HUES48 (cell line): ENCODE measurements at regions not wholly inside any gene's neighbourhood (a gene's known extent, or its start where the extent isn't known, plus 50 kb on each side); places are given as distances from the start of the nearest gene placed in this dataset.

Experiments
- H3K27ac ChIP-seq: one replicate; pipeline ENCODE4 v1.7.0; 2013; ENCODE audit warnings: low read depth, low read length, inconsistent platforms
- H3K27me3 ChIP-seq: 2 replicates; pipeline ENCODE4 v1.6.1; 2013; ENCODE audit warnings: mild to moderate bottlenecking, low read length; ENCODE audit not compliant: control insufficient read depth, insufficient read depth
- H3K36me3 ChIP-seq: 2 replicates; pipeline ENCODE4 v1.6.1; 2013; ENCODE audit warnings: low read length; ENCODE audit not compliant: control insufficient read depth, insufficient read depth
- H3K4me1 ChIP-seq: 2 replicates; pipeline ENCODE4 v1.6.1; 2013; ENCODE audit warnings: mild to moderate bottlenecking, low read length; ENCODE audit not compliant: control insufficient read depth, insufficient read depth
- H3K4me3 ChIP-seq: 2 replicates; pipeline ENCODE4 v1.5.1; 2013; ENCODE audit warnings: mild to moderate bottlenecking, low read depth, low read length
- H3K9ac ChIP-seq: 2 replicates; pipeline ENCODE4 v1.6.1; 2013; ENCODE audit warnings: mild to moderate bottlenecking, low read depth, low read length, moderate library complexity
- H3K9me3 ChIP-seq: 2 replicates; pipeline ENCODE4 v1.6.1; 2013; ENCODE audit warnings: low read length; ENCODE audit not compliant: control insufficient read depth, insufficient read depth

DNA sequence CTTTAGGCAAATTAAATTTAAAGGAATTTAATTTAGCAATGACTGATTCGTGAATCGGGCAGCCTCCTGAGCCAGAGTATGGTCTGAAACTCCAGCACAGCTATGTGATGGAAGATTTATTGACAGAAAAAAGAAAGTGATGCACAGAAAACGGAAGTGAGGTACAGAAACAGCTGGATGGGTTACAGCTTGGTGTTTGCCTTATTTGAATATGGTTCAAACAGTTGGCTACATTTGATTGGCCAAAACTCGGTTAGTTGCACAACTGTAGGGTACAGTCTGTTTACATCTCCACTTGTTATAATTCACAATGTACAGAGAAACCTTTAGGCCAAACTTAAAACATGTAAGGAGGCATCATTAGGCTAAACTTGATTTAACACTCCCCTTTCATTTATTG lies 1716.1 kb upstream of the C9orf72 start:
- Histone ChIP-seq H3K9me3 (peaks cover 4% of the 10 kb centered on the region; the same call in 1 of the 2 replicates), H3K36me3 (no peaks in the 10 kb centered on the region), H3K9ac (no peak overlapping the region), H3K4me3 (no peak overlapping the region), H3K27ac (no peak overlapping the region), H3K4me1 (no peaks in the 10 kb centered on the region), H3K27me3 (no peaks in the 10 kb centered on the region)

DNA sequence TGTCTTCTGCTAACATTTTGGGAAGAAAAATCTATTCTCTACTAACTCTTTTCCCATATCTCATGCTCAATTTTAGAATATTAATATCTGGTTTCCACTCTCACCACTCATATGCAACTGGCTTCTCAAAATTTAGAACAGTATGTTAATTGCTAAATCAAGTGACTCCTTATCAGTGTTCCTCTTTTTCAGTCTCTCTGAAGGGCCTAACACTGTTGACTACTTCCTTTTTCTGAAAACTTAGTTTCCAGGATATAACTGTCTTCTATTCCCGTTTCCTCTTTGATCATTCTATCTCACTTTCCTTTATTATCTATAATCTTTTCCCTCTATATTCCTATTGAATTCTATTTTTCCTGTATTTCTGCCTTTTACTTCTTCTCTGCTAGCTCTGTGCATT lies 1717.2 kb upstream of the C9orf72 start:
- H3K27ac ChIP-seq: no peak overlapping the region
- H3K4me1 ChIP-seq: no peaks in the 10 kb centered on the region
- peaks cover 4% of the 10 kb centered on the region; the same call in 1 of the 2 replicates for H3K9me3 ChIP-seq
- H3K4me3 ChIP-seq: no peak overlapping the region
- no peak overlapping the region for H3K9ac ChIP-seq
- H3K27me3 ChIP-seq: no peaks in the 10 kb centered on the region
- H3K36me3 ChIP-seq: no peaks in the 10 kb centered on the region

DNA sequence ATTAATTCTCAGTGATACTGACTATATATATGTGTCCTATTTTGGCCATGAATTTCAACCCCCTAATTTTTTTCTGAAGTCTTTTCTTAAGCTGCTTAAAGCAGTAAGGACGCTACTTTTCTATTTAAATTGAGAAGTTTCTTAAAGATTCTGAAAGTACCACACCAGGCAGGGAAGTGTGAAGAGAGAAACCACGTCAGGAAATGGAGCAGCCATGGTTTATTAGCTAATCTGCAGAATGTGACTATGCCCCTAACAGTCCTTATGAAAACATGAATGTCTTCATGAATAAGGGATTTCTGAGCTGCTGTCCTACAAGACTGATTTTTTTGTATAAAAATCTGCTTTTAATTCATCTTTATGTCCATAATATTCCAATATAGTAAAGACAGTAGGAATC lies 1724.3 kb upstream of the C9orf72 start:
- Histone ChIP-seq H3K4me3 (no peak overlapping the region), H3K9ac (no peak overlapping the region), H3K27ac (no peak overlapping the region), H3K9me3 (peaks cover 4% of the 10 kb centered on the region; the same call in 1 of the 2 replicates), H3K4me1 (no peaks in the 10 kb centered on the region), H3K27me3 (no peaks in the 10 kb centered on the region), H3K36me3 (no peaks in the 10 kb centered on the region)

DNA sequence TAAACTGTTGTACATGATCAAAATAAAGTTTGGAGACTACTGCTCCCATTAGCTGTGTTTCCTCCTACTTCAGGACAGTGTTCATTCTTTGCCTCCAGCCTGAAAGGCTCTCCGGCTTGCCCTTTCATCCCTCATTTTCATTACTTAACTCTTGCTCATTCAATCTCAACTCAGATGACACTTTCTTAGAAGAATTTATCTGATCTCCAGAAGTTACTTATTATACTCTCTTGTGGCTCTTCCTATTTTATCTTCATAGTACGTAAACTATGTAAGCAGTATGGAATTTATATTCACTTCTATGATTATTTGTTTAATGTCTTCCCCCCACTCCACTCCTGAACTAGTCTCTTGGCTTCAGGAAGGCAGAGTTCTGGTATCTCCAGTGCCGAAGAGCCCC lies 1737.9 kb upstream of the C9orf72 start:
- Histone ChIP-seq H3K27me3 (no peaks in the 10 kb centered on the region), H3K4me3 (no peak overlapping the region), H3K36me3 (no peaks in the 10 kb centered on the region), H3K4me1 (no peaks in the 10 kb centered on the region), H3K27ac (no peak overlapping the region), H3K9ac (no peak overlapping the region), H3K9me3 (no peaks in the 10 kb centered on the region)

DNA sequence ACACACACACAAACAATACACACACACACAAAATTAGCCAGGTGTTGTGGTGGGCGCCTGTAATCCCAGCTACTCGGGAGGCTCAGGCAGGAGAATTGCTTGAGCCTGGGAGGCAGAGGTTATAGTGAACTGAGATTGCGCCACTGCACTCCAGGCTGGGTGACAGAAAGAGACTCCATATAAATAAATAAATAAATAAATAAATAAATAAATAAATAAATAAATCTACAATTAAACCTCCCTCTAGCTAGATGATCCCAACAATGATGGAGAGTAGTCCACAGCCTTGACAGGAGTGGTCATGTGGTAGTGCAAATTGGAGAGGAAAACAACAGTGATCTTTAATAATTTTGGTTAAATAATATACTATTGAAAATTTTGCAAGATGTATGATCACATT lies 1739.0 kb upstream of the C9orf72 start:
- H3K9me3 ChIP-seq: no peaks in the 10 kb centered on the region
- H3K4me3 ChIP-seq: no peak overlapping the region
- H3K9ac ChIP-seq: no peak overlapping the region
- H3K27me3 ChIP-seq: no peaks in the 10 kb centered on the region
- no peak overlapping the region for H3K27ac ChIP-seq
- H3K4me1 ChIP-seq: no peaks in the 10 kb centered on the region
- H3K36me3 ChIP-seq: no peaks in the 10 kb centered on the region

DNA sequence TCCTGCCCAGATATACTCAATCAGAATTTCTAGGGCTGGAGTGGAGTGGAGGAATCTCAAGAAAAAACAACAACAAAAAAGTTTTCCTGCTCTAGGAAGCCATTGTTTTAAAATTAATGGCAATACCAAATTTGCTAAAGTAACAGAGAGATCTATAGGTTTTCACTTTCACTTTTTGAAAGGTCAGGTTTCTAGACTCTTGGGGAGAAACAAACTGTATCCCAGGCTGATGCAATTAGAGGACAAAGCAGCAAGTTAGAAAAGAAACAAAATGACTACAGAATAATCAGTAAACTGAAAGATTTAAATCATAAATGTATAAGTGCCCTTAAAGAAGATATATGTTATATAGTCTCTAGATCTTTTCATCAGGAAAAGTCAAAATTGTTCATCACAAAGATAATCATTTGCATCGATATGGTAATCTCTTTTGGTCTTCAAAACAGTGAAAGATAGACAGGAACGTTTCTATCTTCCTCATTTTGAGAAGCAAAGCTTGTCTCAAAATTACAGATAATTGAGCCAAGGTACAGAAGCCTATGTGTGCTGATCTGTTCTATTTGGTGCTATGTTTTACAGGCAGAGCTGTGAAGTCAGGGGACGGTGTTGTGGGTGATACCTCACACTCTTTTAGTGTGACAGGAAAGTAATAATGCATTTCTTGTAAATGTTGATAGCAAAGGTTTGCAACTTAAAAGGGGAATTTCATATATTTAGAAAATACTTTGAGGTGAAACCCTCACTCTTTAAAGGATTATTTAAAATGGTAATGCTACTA lies 1746.6 kb upstream of the C9orf72 start:
- Histone ChIP-seq H3K27ac (no peak overlapping the region), H3K9ac (no peak overlapping the region), H3K4me1 (peaks cover 20% of the 10 kb centered on the region), H3K27me3 (no peaks in the 10 kb centered on the region), H3K4me3 (no peak overlapping the region), H3K36me3 (no peaks in the 10 kb centered on the region), H3K9me3 (no peaks in the 10 kb centered on the region)

DNA sequence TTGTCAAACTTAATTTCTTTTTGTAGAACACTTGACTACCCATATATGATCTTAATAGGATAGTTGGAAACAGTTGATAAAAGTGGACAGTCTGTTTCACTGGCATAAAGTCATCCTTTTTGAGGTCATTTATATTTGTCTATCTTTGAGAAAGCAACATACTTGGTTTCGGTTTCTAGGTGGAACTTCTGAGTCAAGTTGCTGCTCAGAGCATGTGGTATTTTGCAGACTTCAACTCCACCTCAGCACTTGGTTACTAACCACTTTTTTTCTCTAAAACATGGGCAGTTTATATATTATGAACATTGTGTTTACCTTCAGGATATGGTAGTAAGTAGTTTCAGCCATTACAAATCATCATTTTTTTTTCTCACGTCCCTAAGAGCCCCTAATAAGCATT lies 1749.0 kb upstream of the C9orf72 start:
- Histone ChIP-seq H3K9me3 (no peaks in the 10 kb centered on the region), H3K4me1 (peaks cover 40% of the 10 kb centered on the region), H3K9ac (no peak overlapping the region), H3K27me3 (no peaks in the 10 kb centered on the region), H3K4me3 (no peak overlapping the region), H3K36me3 (no peaks in the 10 kb centered on the region), H3K27ac (no peak overlapping the region)

DNA sequence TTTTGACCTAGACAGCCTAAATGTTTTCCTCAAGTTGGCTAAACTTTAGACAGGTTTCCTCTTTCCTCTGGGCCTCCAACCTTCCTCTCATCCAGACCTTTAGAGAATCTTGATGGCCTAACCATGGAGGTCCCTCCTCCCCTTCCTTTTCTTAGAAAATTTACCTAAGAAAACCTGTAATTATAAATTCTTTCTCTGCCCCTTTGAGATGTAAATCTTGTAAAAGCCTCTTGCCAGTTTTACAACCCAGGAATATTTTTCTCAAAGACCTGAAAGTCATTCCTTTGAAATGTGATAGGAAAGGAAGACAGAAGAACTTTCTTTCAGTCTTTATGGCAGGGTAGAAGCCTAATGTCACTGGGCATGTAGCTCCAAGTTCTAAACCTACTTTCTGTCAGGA lies 1752.6 kb upstream of the C9orf72 start:
- Histone ChIP-seq H3K36me3 (no peaks in the 10 kb centered on the region), H3K4me3 (peak overlapping the region; percentile 28), H3K27ac (peak overlapping the region; percentile 59), H3K4me1 (peaks cover 29% of the 10 kb centered on the region), H3K9ac (no peak overlapping the region), H3K27me3 (no peaks in the 10 kb centered on the region), H3K9me3 (no peaks in the 10 kb centered on the region)

DNA sequence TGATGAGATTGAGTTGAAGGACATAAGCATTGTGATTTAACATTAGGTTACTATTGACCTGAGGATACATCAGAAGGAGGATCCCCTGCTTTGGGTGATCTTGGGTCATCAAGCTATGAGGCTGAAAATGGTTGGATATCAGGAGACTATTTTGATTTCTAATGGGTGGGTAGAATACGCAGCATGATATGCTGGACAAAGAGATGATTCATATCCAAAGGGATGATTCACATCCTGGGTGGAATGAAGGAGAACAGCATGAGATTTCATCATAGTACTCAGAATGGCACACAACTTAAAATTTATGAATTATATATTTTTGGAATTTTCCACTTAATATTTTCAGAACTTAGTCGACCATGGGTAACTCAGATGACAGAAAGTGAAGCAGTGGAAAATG lies 1759.5 kb upstream of the C9orf72 start:
- H3K9ac ChIP-seq: no peak overlapping the region
- no peak overlapping the region for H3K27ac ChIP-seq
- peaks cover 3% of the 10 kb centered on the region; the same call in 1 of the 2 replicates for H3K4me1 ChIP-seq

DNA sequence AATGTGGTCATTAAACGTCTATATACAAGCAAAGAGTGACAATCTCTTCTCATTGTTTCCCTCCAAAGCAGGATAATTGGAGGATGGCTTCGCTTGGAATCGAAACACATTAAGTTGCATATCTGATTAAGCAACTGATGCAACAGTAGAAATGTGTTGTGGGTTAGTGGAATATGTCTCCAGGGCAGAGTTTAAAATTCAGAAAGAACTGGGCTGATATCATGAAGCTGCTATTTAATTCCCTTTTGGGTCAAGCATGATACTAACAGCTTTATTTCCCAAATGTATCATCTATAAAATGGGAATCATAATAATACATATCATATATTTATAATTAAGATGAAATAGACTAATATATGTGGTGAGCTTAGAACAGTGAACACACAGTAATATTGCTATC lies 1763.0 kb upstream of the C9orf72 start:
- no peak overlapping the region for H3K27ac ChIP-seq
- no peaks in the 10 kb centered on the region for H3K36me3 ChIP-seq
- H3K9me3 ChIP-seq: no peaks in the 10 kb centered on the region
- H3K4me1 ChIP-seq: peaks cover 3% of the 10 kb centered on the region; the same call in 1 of the 2 replicates
- no peak overlapping the region for H3K9ac ChIP-seq
- H3K4me3 ChIP-seq: no peak overlapping the region
- H3K27me3 ChIP-seq: no peaks in the 10 kb centered on the region

More for the DNA sequence above, 1759.5 kb upstream of the C9orf72 start:
- Histone ChIP-seq H3K36me3 (no peaks in the 10 kb centered on the region), H3K9me3 (no peaks in the 10 kb centered on the region), H3K27me3 (no peaks in the 10 kb centered on the region), H3K4me3 (no peak overlapping the region)

DNA sequence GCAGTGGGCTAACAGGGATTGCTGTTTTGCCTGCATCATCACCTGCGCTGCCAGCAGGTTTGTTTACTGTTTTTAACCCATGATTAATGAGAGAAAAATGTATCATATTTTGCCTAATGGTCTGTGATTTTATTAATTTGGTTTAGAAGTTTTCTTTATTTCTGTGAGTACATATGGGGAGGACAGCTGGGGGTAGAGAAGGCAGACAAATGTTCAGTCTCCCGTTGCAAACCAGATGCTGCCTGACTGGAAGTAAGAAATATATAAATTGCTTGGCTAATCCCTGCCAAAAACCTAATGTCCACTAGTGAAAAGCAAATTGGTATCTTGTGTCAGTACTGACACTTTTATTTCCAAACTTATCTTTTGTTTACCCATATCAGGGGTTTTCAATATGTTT lies 1766.1 kb upstream of the C9orf72 start:
- peaks cover 2% of the 10 kb centered on the region; the same call in 1 of the 2 replicates for H3K4me1 ChIP-seq
- H3K27ac ChIP-seq: no peak overlapping the region
- no peaks in the 10 kb centered on the region for H3K36me3 ChIP-seq
- H3K27me3 ChIP-seq: no peaks in the 10 kb centered on the region
- no peaks in the 10 kb centered on the region for H3K9me3 ChIP-seq
- H3K9ac ChIP-seq: no peak overlapping the region
- H3K4me3 ChIP-seq: no peak overlapping the region
